ENCODE measurements at regions not wholly inside any gene's neighbourhood (a gene's known extent, or its start where the extent isn't known, plus 50 kb on each side); places are given as distances from the start of the nearest gene placed in this dataset.
"Not testable (repeated sequence)": the region's sequence is repeated elsewhere in the genome, so short reads cannot be mapped to it uniquely, and the experiment has no call there.

GRCh38 chr12:34305176-34305575 lies 282.9 kb downstream of the ALG10 start:
- FAIRE-seq: no peak

DNA sequence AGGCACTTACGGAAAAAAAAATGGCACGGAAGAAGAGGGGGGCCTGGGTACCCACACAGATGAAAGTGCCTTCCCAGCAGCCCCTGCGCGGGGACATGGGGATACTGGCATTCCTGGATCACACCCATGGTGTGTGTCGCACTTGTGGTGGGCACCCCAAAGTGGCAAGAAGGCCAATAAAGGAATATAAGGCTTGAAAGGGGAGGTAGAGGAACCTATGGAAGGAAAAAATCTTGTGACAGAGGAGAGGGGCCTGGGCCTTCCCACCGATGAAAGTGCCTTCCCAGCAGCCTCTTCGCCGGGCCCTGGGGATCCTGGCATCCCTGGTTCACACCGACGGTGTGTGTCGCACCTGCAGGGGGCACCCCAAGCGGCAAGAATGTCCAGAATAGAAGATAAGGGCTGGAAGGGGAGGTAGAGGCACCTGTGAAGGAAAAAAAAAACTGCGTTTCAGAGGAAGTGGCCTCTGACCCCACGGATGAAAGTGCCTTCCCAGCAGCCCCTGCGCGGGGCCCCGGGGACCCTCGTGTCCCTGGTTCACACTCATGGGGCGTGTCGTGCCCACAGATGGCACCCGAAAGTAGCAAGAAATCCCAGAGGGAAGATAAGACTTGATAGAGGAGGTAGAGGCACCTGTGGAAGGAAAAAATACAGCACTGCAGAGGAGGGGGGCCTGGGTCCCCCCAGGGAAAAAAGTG lies 284.0 kb downstream of the ALG10 start:
- no peak for FAIRE-seq

DNA sequence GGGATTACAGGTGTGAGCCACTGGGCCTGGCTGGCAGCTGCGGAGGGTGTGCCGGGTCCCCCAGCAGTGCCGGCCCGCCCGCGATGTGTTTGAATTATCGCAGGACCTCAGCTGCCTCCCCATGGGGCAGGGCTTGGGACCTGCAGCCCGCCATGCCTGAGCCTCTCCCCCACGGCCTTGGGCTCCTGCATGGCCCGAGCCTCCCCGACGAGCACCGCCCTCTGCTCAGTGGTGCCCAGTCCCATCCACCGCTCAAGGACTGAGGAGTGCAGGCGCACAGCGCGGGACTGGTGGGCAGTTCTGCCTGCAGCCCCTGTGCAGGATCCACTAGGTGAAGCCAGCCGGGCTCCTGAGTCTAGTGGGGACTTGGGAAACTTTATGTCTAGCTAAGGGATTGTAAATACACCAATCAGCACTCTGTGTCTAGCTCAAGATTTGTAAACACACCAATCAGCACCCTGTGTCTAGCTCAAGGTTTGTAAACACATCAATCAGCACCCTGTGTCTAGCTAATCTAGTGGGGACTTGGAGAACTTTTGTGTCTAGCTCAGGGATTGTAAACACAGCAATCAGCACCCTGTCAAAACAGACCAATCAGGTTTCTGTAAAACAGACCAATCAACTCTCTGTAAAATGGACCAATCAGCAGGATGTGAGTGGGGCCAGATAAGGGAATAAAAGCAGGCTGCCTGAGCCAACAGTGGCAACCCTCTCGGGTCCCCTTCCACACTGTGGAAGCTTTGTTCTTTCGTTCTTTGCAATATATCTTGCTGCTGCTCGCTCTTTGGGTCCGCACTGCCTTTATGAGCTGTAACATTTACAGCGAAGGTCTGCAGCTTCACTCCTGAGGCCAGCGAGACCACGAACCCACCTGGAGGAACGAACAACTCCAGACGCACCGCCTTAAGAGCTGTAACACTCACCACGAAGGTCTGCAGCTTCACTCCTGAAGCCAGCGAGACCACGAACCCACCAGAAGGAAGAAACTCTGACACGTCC lies 287.8 kb downstream of the ALG10 start:
- FAIRE-seq: not testable (repeated sequence)

- FAIRE-seq: no peak
Measured at GRCh38 chr12:34311337-34311736, 289.0 kb downstream of the ALG10 start.

DNA sequence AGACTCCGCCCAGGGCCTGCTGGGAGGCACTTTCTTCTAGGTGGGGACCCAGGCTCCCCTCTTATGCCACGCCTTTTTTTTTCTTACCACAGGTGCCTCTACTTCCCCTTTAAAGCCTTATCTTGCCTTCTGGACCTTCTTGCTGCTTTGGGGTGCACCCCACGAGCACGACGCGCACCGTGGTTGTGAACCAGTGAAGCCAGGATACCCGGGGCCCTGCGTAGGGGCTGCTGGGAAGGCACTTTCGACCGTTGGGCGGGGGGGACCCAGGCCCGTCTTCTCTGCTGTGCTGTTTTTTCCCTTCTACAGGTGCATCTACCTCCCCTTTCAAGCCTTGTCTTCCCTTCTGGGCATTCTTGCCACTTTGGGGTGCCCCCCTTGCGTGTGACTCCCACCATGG lies 305.4 kb downstream of the ALG10 start:
- no peak for FAIRE-seq

GRCh38 chr12:34333337-34333736 lies 311.0 kb downstream of the ALG10 start:
- FAIRE-seq: no peak

GRCh38 chr12:34334538-34334937 lies 312.2 kb downstream of the ALG10 start:
- FAIRE-seq: no peak

GRCh38 chr12:34334953-34335743 lies 312.9 kb downstream of the ALG10 start:
- FAIRE-seq: no peak

- no peak for FAIRE-seq
Measured at GRCh38 chr12:34335819-34336262, 313.5 kb downstream of the ALG10 start.

DNA sequence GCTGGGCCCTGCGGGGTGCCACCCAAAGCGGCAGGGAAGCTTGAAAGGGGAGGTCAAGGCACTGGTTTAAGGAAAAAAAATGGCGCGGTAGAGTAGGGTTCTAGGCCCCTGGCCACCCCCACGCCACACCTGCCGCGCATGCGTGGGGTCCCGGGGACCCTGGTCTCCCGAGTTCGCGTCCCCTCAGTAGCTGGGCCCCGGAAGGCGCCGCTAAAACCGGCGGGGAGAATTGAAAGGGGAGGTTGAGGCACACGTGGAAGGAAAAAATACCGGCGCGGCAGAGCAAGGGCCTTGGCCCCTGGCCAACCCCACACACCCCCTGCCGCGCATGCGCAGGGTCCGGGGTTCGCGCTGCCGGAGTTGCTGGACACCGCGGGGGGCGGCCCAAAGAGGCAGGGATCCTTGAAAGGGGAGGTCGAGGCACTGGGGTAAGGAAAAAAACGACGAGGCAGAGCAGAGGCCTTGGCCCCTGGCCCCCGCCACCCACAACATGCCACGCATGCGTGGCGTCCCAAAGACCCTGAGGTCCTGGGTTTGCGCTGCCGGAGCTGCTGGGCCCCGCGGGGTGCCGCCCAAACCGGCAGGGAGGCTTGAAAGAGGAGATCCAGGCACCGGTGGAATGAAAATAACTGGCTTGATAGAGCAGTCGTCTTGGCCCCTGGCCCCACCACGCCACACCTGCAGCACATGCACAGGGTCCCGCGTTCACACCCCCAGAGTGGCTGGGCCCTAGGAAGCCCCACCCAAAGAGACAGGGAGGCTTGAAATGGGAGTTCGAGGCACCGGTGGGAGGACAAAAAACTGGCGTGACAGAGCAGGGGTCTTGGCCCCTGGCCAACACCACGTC lies 314.5 kb downstream of the ALG10 start:
- no peak for FAIRE-seq

DNA sequence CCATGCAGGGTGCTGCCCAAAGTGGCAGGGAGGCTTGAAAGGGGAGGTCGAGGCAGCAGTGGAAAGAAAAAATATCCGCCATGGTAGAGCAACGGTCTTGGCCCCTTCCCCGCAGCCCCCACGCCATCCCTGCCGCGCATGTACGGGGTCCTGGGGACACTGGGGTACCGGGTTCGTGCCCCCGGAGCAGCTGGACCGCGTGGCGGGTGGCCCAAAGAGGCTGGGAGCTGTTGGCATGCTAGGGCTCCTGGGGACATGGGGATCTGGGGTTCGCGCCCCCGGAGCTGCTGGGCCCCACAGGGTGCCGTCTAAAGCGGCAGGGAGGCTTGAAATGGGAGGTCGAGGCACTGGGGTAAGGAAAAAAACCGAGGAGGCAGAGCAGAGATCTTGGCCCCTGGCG lies 316.5 kb downstream of the ALG10 start:
- FAIRE-seq: no peak

DNA sequence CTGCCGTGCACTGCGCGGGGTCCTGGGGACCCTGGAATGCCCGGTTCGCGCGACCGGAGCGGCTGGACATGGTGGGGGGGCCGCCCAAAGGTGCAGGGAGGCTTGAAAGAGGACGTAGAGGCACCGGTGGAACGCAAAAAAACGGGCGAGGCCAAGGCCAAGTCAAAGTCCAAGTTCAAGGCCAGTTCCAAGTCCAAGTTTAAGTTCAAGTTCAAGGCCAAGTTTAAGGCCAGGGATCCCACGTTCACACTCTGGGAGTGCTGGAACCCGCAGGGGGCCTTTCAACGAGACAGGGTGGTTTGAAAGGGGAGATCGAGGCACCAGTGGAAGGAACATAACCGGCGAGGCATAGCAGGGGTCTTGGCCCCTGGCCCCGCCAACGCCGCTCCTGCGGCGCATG lies 317.6 kb downstream of the ALG10 start:
- FAIRE-seq: no peak

- no peak for FAIRE-seq
Measured at GRCh38 chr12:34340534-34341361, 318.5 kb downstream of the ALG10 start.

GRCh38 chr12:34341362-34341733 lies 319.1 kb downstream of the ALG10 start:
- FAIRE-seq: no peak

DNA sequence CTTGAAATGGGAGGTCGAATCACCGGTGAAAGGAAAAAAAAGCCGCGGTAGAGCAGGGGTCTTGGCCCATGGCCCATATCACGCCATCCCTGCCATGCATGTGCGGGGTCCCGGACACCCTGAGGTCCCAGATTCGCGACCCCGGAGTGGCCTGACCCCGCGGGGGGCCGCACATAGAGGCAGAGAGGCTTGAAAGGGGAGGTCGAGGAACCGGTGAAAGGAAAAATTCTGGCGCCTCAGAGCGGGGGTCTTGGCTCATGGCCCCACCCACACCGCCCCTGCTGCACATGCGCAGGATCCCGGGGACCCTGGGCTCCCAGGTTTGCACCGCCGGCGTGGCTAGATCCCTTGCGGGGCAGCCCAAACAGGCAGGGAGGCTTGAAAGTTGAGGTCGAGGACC lies 319.8 kb downstream of the ALG10 start:
- FAIRE-seq: no peak

- no peak for FAIRE-seq
Measured at GRCh38 chr12:34343345-34343744, 321.0 kb downstream of the ALG10 start.

GRCh38 chr12:34343766-34344165 lies 321.5 kb downstream of the ALG10 start:
- no peak for FAIRE-seq

DNA sequence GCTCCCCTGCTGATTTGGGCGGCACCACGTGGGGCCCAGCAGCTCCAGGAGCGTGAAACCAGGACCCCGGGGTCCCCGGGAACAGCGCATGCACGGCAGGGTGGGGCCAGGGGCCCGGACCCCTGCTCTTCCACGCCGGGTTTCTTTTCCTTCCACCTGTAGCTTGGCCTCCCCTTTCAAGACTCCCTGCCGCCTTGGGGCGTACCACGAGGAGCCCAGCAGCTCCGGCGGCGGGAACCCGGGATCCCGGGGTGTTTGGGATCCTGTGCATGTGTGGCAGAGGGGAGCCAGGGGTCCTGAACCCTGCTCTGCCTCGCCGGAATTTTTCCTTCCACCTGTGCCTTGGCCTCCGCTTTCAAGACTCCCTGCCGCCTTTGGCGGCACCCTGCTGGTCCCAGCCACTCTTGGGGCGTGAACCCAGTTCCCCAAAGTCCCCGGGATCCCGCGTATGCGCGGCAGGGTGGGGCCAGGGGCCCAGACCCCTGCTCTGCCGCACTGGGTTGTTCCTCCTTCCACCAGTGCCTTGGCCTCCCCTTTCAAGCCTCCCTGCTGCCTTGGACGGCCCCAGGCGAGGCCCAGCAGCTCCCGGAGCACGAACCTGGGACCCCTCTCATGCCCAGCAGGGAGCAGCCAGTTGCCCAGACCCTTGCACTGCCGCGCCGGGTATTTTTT lies 322.7 kb downstream of the ALG10 start:
- FAIRE-seq: no peak

- no peak for FAIRE-seq
Measured at GRCh38 chr12:34345801-34346200, 323.5 kb downstream of the ALG10 start.

DNA sequence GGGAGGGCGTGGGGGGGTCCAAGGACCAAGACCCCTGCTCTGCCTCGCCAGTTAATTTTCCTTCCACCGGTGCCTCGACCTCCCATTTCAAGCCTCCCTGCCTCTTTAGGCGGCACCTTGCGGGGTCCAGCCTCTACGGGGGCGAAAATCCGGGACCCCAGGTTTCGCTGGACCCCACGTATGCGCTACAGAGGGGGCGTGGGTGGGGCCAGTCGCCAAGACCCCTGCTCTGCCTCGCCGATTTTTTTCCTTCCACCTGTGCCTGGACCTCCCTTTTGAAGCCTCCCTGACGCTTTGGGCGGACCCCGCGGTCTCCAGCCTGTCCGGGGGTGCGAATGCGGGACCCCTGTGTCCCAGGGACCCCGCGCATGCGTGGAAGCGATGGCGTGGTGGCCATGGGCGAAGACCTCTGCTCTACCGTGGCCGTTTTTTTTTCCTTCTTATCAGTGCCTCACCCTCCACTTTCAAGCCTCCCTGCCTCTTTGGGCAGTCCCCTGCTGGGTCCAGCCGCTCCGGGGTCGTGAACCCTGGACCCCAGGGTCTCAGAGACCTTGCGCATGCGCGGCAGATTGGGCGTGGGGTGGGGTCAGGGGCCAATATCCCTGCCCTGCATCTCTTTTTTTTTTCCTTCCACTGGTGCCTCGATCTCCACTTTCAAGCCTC lies 324.2 kb downstream of the ALG10 start:
- FAIRE-seq: no peak
